Stimulated activated CD4-positive, alpha-beta T cell treated with anti-CD3 and anti-CD28 coated beads, Interleukin-2, amount 100 ng/mL, for 24 hours (primary cell): ENCODE measurements at regions not wholly inside any gene's neighbourhood (a gene's known extent, or its start where the extent isn't known, plus 50 kb on each side); places are given as distances from the start of the nearest gene placed in this dataset.
"Not testable (repeated sequence)": the region's sequence is repeated elsewhere in the genome, so short reads cannot be mapped to it uniquely, and the experiment has no call there.

Experiments used
- DNase-seq, 2 donors: peaks; one replicate each; pipeline ENCODE4 v3.0.0-alpha.2; 2020

GRCh38 chr5:3341446-3342240, 254.0 kb upstream of the IRX1 start:
- DNase-seq, result no peak

DNA sequence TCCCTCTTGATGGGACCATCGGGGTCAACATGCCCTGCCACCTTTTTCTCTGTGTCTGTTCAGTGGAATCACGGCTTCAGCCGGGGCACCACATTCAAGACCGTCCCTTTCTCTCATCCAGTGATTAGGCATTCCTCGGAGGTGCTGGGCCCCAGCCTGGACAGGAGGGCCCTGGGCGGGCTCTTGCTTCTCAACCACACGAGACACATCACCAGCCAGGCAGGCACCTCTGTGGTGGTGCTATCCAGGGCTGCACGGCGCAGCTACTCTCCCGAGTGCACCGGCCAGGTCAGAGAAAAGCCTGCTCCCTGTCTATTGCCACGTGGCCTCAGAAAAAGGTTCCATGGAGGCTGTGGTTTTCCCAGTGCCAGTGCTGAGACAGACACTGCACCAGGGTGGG, 255.2 kb upstream of the IRX1 start:
- no peak for DNase-seq

DNA sequence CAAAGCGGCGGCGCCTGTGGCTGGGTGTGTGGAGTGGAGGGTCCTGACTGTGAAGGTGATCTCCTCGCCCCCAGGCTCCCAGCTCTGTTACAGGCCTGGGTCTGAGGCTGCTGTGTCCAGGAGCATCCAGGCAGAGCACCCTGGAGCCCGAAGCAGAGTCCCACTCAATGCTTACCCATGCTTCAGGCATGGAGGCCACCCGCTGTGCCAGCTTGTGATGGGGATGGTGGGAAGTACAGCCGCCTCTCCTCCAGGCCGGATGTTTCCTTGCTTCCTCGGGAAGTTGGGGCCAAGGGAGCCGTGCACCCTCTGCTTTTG, 255.9 kb upstream of the IRX1 start:
- DNase-seq, result no peak

- no peak for DNase-seq
Measured at GRCh38 chr5:3339092-3339797, 256.4 kb upstream of the IRX1 start.

GRCh38 chr5:3337812-3338541, 257.7 kb upstream of the IRX1 start:
- no peak for DNase-seq

- no peak for DNase-seq
Measured at GRCh38 chr5:3336666-3337065, 259.0 kb upstream of the IRX1 start.

DNA sequence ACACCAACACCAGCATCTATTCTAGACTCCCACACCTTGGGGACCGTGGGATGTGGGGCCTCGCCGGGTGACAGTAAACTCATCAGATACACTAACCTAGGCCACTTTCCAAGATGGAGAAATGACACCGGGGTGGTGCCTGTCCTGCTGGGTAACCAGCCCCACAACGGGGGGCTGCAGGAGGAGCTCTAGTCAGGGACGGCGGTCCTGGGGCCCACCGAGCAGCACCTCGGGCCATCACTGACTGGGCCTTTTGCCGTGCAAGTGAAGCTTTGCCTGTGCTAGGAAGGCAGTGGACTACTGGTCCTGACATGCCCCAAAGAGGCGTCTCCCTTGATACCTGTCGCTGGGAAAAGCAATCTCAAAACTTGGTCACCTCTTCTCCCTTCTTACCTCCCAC, 260.3 kb upstream of the IRX1 start:
- DNase-seq, result no peak

GRCh38 chr5:3333836-3334235, 261.8 kb upstream of the IRX1 start:
- DNase-seq, result no peak

- no peak for DNase-seq
Measured at GRCh38 chr5:3333105-3333504, 262.5 kb upstream of the IRX1 start.

- DNase-seq, result no peak
Measured at GRCh38 chr5:3331819-3332218, 263.8 kb upstream of the IRX1 start.

DNA sequence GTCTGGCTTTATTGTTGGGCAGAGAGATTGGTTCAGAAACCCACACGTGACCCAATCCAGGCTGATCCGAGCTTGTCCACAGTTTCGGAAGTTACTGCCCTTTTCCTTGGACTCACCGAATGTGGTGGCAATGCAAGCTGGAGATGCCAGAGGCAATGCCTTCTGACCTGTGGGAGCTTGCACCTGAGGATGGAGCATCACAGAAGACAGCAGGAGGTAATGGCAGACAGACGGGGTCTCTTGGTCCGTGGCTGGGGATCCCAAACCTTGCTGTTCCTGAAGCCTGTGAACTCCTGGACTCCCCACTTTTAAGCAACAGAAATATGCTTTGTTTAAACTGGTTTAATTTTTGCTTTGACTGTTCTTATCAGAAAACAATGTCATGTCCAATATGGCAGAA, 265.2 kb upstream of the IRX1 start:
- DNase-seq, result no peak

- DNase-seq, result no peak
Measured at GRCh38 chr5:3329427-3329826, 266.2 kb upstream of the IRX1 start.

DNA sequence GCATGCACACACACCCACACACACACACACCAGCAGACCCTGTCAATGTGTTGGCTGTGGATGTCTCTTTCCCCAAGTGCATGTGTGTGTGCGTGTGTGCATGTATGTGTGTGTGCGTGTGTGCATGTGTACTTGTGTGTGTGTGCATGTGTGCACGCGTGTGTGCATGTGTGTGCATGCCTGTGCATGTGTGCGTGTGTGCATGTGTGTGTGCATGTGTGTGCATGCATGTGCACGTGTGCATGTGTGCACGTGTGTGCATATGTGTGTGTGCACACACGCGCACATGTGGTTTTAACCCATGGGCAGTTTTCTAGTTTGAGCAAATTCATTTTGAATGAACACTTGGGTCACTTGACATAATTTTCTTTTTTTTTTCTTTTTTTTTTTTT, 268.8 kb upstream of the IRX1 start:
- no peak for DNase-seq

GRCh38 chr5:3325972-3326840, 269.4 kb upstream of the IRX1 start:
- DNase-seq, result no peak

- DNase-seq, result no peak
Measured at GRCh38 chr5:3325201-3325971, 270.2 kb upstream of the IRX1 start.

DNA sequence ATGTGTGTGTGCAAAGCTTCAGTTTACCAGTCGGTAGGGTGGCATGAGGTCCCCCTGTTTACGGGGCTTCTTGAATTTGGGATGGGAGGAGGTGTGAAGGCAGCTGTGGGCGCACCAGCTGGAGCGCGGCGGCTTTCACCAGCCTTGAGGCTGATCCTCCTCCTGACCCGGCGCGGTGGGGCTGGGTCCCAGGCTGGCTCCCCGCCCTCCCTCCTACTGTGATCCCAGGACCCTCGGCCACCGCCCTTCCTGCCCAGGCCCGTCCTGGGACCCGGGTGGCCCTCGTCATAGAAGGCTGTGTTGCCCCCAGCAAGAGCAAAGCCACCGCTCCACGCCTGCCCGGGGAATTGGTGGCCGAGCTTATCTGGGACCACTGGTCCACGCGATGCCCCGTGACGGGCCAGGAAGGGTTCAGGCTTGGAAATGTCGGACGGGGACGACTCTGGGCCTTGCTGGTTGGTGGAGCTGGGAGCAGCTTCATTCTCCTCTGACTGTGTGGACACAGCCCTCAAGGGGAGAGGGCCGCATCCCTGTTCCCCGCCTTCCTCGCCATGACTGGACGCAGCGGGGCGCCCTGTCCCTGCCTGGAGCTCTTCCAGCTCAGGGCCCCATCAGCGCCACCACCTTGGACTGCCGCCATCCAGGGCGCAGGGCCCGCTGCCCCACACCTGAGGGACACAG, 271.1 kb upstream of the IRX1 start:
- DNase-seq, result no peak

DNA sequence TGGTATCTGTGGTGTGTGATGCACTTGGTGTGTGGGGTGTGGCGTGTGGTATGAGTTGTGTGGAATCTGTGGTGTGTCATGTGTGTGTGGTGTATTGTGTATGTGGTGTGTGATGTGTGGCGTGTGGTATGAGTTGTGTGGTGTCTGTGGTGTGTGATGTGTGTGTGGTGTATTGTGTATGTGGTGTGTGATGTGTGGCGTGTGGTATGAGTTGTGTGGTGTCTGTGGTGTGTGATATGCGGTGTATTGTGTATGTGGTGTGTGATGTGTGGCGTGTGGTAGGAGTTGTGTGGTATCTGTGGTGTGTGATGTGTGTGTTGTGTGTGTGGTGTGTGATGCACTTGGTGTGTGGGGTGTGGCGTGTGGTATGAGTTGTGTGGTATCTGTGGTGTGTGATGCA, 271.7 kb upstream of the IRX1 start:
- DNase-seq, result not testable (repeated sequence)

DNA sequence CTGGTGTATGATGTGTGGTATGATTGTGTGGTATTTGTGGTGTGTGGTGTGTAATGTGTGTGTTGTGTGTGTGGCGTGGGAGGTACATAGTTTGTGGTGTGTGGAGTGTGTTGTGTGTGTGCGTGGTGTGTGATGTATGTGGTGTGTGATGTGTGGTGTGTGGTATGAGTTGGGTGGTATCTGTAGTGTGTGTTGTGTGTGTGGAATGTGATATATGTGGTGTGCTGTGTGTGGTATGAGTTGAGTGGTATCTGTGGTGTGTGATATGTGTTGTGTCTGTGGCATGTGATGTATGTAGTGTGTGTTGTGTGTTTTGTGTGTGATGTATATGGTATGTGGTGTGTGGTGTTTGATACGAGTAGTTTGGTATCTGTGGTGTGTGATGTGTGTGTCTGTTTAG, 272.5 kb upstream of the IRX1 start:
- no peak for DNase-seq

DNA sequence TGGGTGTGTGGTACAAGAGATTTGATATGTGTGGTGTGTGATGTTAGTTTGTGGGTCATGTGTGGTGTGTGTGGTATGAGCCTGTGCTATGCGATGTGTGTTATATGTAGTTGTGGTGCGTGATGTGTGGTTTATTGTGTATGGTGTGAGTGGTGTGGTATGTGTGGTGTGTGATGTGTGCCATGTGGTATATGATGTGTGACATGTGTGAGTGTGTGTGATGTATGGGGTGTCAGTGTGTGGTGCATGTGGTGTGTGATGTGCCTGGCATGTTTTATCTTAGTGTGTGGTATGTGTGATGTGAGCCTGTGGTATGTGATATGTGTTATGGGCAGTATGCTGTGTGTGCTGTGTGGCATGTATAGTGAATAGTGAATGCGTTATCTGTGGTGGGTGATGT, 273.0 kb upstream of the IRX1 start:
- no peak for DNase-seq

DNA sequence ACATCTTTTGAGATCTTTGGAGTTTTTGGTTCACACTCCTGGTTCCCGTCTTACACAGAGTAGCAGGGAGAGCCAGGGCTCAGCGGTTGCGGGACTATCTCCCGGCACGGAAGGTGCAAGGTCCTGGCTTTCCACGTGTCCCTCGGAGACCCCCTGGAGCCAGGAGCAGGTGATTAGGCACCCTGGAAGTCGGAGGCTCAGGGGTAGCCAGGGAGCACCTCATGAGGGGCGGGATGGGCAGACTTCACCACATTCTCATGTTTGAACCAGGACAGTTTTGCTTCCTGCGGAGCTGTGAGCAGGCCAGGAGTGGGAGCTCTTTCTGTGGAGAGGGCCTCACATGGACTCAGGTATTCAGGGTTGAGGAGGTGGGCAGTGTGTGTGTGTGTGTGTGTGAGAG, 273.7 kb upstream of the IRX1 start:
- no peak for DNase-seq

- no peak for DNase-seq
Measured at GRCh38 chr5:3321119-3321760, 274.4 kb upstream of the IRX1 start.
